ENCODE measurements at regions not wholly inside any gene's neighbourhood (a gene's known extent, or its start where the extent isn't known, plus 50 kb on each side); places are given as distances from the start of the nearest gene placed in this dataset.
"Not testable (repeated sequence)": the region's sequence is repeated elsewhere in the genome, so short reads cannot be mapped to it uniquely, and the experiment has no call there.

GRCh38 chr5:7078901-7079300 lies 317.0 kb upstream of the ADCY2 start:
- DNase-seq (ENCODE audit: low read depth in 2 of 2): no peak

- no peak for DNase-seq (ENCODE audit: low read depth in 2 of 2)
Measured at GRCh38 chr5:7080501-7080900, 315.4 kb upstream of the ADCY2 start.

GRCh38 chr5:7087719-7088297 lies 308.1 kb upstream of the ADCY2 start:
- DNase-seq (ENCODE audit: low read depth in 2 of 2): no peak

- DNase-seq (ENCODE audit: low read depth in 2 of 2): no peak
Measured at GRCh38 chr5:7088849-7089248, 307.1 kb upstream of the ADCY2 start.

GRCh38 chr5:7094626-7095025 lies 301.3 kb upstream of the ADCY2 start:
- no peak for DNase-seq (ENCODE audit: low read depth in 2 of 2)

GRCh38 chr5:7096294-7096693 lies 299.6 kb upstream of the ADCY2 start:
- DNase-seq (ENCODE audit: low read depth in 2 of 2): no peak

GRCh38 chr5:7105358-7105757 lies 290.6 kb upstream of the ADCY2 start:
- DNase-seq (ENCODE audit: low read depth in 2 of 2): no peak

- DNase-seq (ENCODE audit: low read depth in 2 of 2): no peak
Measured at GRCh38 chr5:7117961-7118360, 278.0 kb upstream of the ADCY2 start.

GRCh38 chr5:7131680-7132079 lies 264.3 kb upstream of the ADCY2 start:
- DNase-seq (ENCODE audit: low read depth in 2 of 2): no peak

- DNase-seq (ENCODE audit: low read depth in 2 of 2): no peak
Measured at GRCh38 chr5:7146886-7147285, 249.1 kb upstream of the ADCY2 start.

GRCh38 chr5:7157083-7157482 lies 238.9 kb upstream of the ADCY2 start:
- no peak for DNase-seq (ENCODE audit: low read depth in 2 of 2)

GRCh38 chr5:7169240-7169878 lies 226.6 kb upstream of the ADCY2 start:
- no peak for DNase-seq (ENCODE audit: low read depth in 2 of 2)

- not testable (repeated sequence) for DNase-seq (ENCODE audit: low read depth in 2 of 2)
Measured at GRCh38 chr5:7170785-7171184, 225.2 kb upstream of the ADCY2 start.

GRCh38 chr5:7179364-7179763 lies 216.6 kb upstream of the ADCY2 start:
- no peak for DNase-seq (ENCODE audit: low read depth in 2 of 2)

- no peak for DNase-seq (ENCODE audit: low read depth in 2 of 2)
Measured at GRCh38 chr5:7181841-7182240, 214.1 kb upstream of the ADCY2 start.

- DNase-seq (ENCODE audit: low read depth in 2 of 2): no peak
Measured at GRCh38 chr5:7185742-7186141, 210.2 kb upstream of the ADCY2 start.

GRCh38 chr5:7186818-7187217 lies 209.1 kb upstream of the ADCY2 start:
- DNase-seq (ENCODE audit: low read depth in 2 of 2): no peak

- DNase-seq (ENCODE audit: low read depth in 2 of 2): no peak
Measured at GRCh38 chr5:7190712-7191250, 205.2 kb upstream of the ADCY2 start.

- DNase-seq (ENCODE audit: low read depth in 2 of 2): no peak
Measured at GRCh38 chr5:7192016-7192415, 203.9 kb upstream of the ADCY2 start.

GRCh38 chr5:7202846-7203245 lies 193.1 kb upstream of the ADCY2 start:
- no peak for DNase-seq (ENCODE audit: low read depth in 2 of 2)

GRCh38 chr5:7207979-7208378 lies 188.0 kb upstream of the ADCY2 start:
- DNase-seq (ENCODE audit: low read depth in 2 of 2): no peak

- DNase-seq (ENCODE audit: low read depth in 2 of 2): no peak
Measured at GRCh38 chr5:7208938-7209337, 187.0 kb upstream of the ADCY2 start.

GRCh38 chr5:7209658-7210057 lies 186.3 kb upstream of the ADCY2 start:
- DNase-seq (ENCODE audit: low read depth in 2 of 2): no peak

- DNase-seq (ENCODE audit: low read depth in 2 of 2): no peak
Measured at GRCh38 chr5:7210549-7210948, 185.4 kb upstream of the ADCY2 start.

Data from stimulated activated CD4-positive, alpha-beta T cell treated with anti-CD3 and anti-CD28 coated beads, Interleukin-15, amount 100 ng/mL, for 48 hours (primary cell).